DND-41 (cell line): ENCODE measurements at regions not wholly inside any gene's neighbourhood (a gene's known extent, or its start where the extent isn't known, plus 50 kb on each side); places are given as distances from the start of the nearest gene placed in this dataset.

Source experiments
- ATAC-seq: fragments of 200-7000 bp; cut with Tn5 transposase; 3 replicates; pipeline ENCODE4 v1.9.1; 2021; ENCODE audit warnings: low read depth; ENCODE audit not compliant: insufficient read depth
- DNase-seq: peaks from one replicate; pipeline ENCODE4 v3.0.0-alpha.2; 2020
- H2AFZ ChIP-seq: 2 replicates; pipeline ENCODE4 v1.6.0; 2012; ENCODE audit warnings: low read depth, low read length
- H3K27ac ChIP-seq: 2 replicates; pipeline ENCODE4 v1.5.1; 2012; ENCODE audit warnings: low read length, inconsistent platforms
- H3K27me3 ChIP-seq: fragments of 200-600 bp; sonication (generic); 2 replicates; pipeline ENCODE4 v1.6.0; 2012; ENCODE audit warnings: low read length, mild to moderate bottlenecking, inconsistent platforms; ENCODE audit not compliant: insufficient read depth, poor library complexity
- H3K36me3 ChIP-seq: 2 replicates; pipeline ENCODE4 v1.5.1; 2012; ENCODE audit warnings: low read length, inconsistent platforms; ENCODE audit not compliant: insufficient read depth
- H3K4me1 ChIP-seq: 2 replicates; pipeline ENCODE4 v1.5.1; 2012; ENCODE audit warnings: mild to moderate bottlenecking, low read length; ENCODE audit not compliant: insufficient read depth
- H3K4me2 ChIP-seq: 2 replicates; pipeline ENCODE4 v1.6.0; 2012; ENCODE audit warnings: mild to moderate bottlenecking, moderate library complexity, low read length, inconsistent platforms; ENCODE audit not compliant: insufficient read depth
- H3K4me3 ChIP-seq, 2 experiments: fragments of 200-600 bp in 1 of 2; shearing (Covaris generic) in 1 of 2; 2 replicates each; pipeline ENCODE4 v1.5.1; 2012 to 2016; ENCODE audit warnings: inconsistent platforms in 2 of 2, low read length in 2 of 2, mild to moderate bottlenecking in 2 of 2, low read depth in 1 of 2, moderate library complexity in 1 of 2
- H3K79me2 ChIP-seq: 2 replicates; pipeline ENCODE4 v1.6.0; 2012; ENCODE audit warnings: low read length, inconsistent platforms; ENCODE audit not compliant: insufficient read depth
- H3K9ac ChIP-seq: 2 replicates; pipeline ENCODE4 v1.6.0; 2012; ENCODE audit warnings: low read depth, mild to moderate bottlenecking, inconsistent platforms, low read length, moderate library complexity
- H3K9me3 ChIP-seq: 2 replicates; pipeline ENCODE4 v1.5.1; 2012; ENCODE audit warnings: low read length, moderate library complexity, mild to moderate bottlenecking, inconsistent platforms; ENCODE audit not compliant: insufficient read depth, severe bottlenecking
- H4K20me1 ChIP-seq: 2 replicates; pipeline ENCODE4 v1.6.0; 2012; ENCODE audit warnings: low read length; ENCODE audit not compliant: insufficient read depth
- EZH2 ChIP-seq: IDR thresholded peaks from 3 replicates; pipeline ENCODE4 v1.6.1; 2012; ENCODE audit warnings: borderline replicate concordance, low read depth, mild to moderate bottlenecking, moderate library complexity, low read length, inconsistent platforms; ENCODE audit not compliant: severe bottlenecking
- TF ChIP-seq, protein P1 (sequence below): IDR thresholded peaks from 2 replicates; pipeline ENCODE4 v1.5.1; 2012; ENCODE audit warnings: borderline replicate concordance, low read length, moderate library complexity, mild to moderate bottlenecking; ENCODE audit not compliant: poor library complexity, severe bottlenecking; ENCODE audit errors: extremely low read depth

DNA sequence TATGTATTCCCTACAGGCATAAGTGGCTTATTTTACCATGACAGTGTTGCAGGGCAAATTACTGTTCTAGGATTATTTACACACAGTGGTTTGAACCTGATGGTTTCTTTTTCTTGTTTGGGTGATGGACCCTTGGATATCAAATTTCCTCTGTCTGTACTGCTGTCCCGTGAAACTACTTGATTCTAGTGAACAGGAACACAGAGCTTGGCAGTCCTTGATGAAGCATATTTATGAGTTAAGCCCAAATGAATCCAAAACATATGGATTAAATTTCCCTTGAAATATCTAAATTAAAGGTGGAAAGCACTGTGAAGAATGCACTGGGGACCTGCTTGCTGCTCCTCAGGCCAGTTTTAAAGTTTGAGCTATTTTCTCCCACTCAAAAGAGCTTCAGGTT lies 635.3 kb downstream of the INHBA start:
- Histone ChIP-seq H3K9ac (no peak overlapping the region), H3K4me1 (no peaks in the 10 kb centered on the region), H3K36me3 (no peaks in the 10 kb centered on the region), H4K20me1 (no peaks in the 10 kb centered on the region), H3K79me2 (no peaks in the 10 kb centered on the region), H3K27me3 (no peaks in the 10 kb centered on the region), H2AFZ (no peak overlapping the region), H3K27ac (no peak overlapping the region), H3K4me3 (no peak overlapping the region), H3K4me2 (no peak overlapping the region), H3K9me3 (no peaks in the 10 kb centered on the region)
- TF ChIP-seq EZH2, result no peak
- TF ChIP-seq, protein P1, sequence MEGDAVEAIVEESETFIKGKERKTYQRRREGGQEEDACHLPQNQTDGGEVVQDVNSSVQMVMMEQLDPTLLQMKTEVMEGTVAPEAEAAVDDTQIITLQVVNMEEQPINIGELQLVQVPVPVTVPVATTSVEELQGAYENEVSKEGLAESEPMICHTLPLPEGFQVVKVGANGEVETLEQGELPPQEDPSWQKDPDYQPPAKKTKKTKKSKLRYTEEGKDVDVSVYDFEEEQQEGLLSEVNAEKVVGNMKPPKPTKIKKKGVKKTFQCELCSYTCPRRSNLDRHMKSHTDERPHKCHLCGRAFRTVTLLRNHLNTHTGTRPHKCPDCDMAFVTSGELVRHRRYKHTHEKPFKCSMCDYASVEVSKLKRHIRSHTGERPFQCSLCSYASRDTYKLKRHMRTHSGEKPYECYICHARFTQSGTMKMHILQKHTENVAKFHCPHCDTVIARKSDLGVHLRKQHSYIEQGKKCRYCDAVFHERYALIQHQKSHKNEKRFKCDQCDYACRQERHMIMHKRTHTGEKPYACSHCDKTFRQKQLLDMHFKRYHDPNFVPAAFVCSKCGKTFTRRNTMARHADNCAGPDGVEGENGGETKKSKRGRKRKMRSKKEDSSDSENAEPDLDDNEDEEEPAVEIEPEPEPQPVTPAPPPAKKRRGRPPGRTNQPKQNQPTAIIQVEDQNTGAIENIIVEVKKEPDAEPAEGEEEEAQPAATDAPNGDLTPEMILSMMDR, result no peak
- no peak for ATAC-seq
- DNase-seq, result no peak

- no peak overlapping the region for H3K9ac ChIP-seq
- no peak overlapping the region for H3K4me3 ChIP-seq
- H3K4me2 ChIP-seq, result no peak overlapping the region
- H2AFZ ChIP-seq, result no peak overlapping the region
- ATAC-seq, result no peak
- no peaks in the 10 kb centered on the region for H3K27me3 ChIP-seq
- no peaks in the 10 kb centered on the region for H4K20me1 ChIP-seq
- no peaks in the 10 kb centered on the region for H3K79me2 ChIP-seq
- no peaks in the 10 kb centered on the region for H3K9me3 ChIP-seq
- no peaks in the 10 kb centered on the region for H3K4me1 ChIP-seq
- H3K27ac ChIP-seq, result no peak overlapping the region
- TF ChIP-seq, protein P1, result no peak
- TF ChIP-seq EZH2, result no peak
- no peaks in the 10 kb centered on the region for H3K36me3 ChIP-seq
- no peak for DNase-seq
Observed at GRCh38 chr7:41065663-41066062, 637.2 kb downstream of the INHBA start.

DNA sequence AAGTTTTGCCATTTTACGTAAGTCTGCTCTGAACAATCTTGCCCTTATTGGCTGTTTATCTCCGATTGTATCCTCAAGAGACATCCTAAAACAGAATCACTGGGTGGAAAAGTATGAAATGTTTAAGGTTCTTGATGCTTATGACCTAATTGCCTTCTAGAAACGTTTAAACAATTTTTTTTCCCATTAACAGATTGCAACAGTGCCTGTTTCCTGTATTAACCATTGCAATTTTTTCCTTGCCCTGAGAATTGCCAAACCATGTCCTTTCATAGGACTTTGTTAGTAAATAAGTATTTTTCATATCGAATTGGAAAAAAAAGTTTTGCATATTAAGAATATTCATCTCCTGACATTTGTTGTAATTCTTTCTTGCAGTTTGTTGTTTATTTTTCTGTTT lies 639.8 kb downstream of the INHBA start:
- Histone ChIP-seq H3K27me3 (no peaks in the 10 kb centered on the region), H3K27ac (no peak overlapping the region), H3K9ac (no peak overlapping the region), H3K9me3 (no peaks in the 10 kb centered on the region), H3K4me3 (no peak overlapping the region), H3K36me3 (no peaks in the 10 kb centered on the region), H3K79me2 (no peaks in the 10 kb centered on the region), H3K4me1 (no peaks in the 10 kb centered on the region), H2AFZ (no peak overlapping the region), H3K4me2 (no peak overlapping the region), H4K20me1 (no peaks in the 10 kb centered on the region)
- ATAC-seq (no peak), DNase-seq (no peak)
- no peak for TF ChIP-seq EZH2
- TF ChIP-seq, protein P1, result no peak

GRCh38 chr7:41060796-41061195 lies 642.1 kb downstream of the INHBA start:
- no peaks in the 10 kb centered on the region for H3K27me3 ChIP-seq
- no peaks in the 10 kb centered on the region for H3K4me1 ChIP-seq
- H4K20me1 ChIP-seq, result no peaks in the 10 kb centered on the region
- no peak overlapping the region for H3K27ac ChIP-seq
- H3K9ac ChIP-seq, result no peak overlapping the region
- H3K79me2 ChIP-seq, result no peaks in the 10 kb centered on the region
- H3K9me3 ChIP-seq, result no peaks in the 10 kb centered on the region
- H3K4me2 ChIP-seq, result no peak overlapping the region
- no peak for ATAC-seq
- TF ChIP-seq, protein P1, result no peak
- TF ChIP-seq EZH2, result no peak
- H3K4me3 ChIP-seq, result no peak overlapping the region
- H2AFZ ChIP-seq, result no peak overlapping the region
- no peak for DNase-seq
- no peaks in the 10 kb centered on the region for H3K36me3 ChIP-seq
